Progenitor cell of endocrine pancreas (in vitro differentiated cells): ENCODE measurements at regions not wholly inside any gene's neighbourhood (a gene's known extent, or its start where the extent isn't known, plus 50 kb on each side); places are given as distances from the start of the nearest gene placed in this dataset.

ENCODE experiments used
- DNase-seq: peaks from one replicate; pipeline ENCODE4 v3.0.0; 2021; ENCODE audit warnings: low spot score; ENCODE audit not compliant: unreplicated experiment
- H3K27ac Mint-ChIP-seq: 2 replicates; pipeline ENCODE4 v1.8.0; 2021; ENCODE audit warnings: mild to moderate bottlenecking, moderate library complexity, mixed read lengths
- H3K27me3 Mint-ChIP-seq: 2 replicates; pipeline ENCODE4 v1.8.0; 2021; ENCODE audit warnings: mixed read lengths
- H3K36me3 Mint-ChIP-seq: 2 replicates; pipeline ENCODE4 v1.8.0; 2022; ENCODE audit warnings: mixed read lengths; ENCODE audit not compliant: insufficient read depth
- H3K4me1 Mint-ChIP-seq: 2 replicates; pipeline ENCODE4 v1.8.0; 2021; ENCODE audit warnings: low read depth, mixed read lengths
- H3K4me3 Mint-ChIP-seq: 2 replicates; pipeline ENCODE4 v1.8.0; 2021; ENCODE audit warnings: low read depth, mild to moderate bottlenecking, moderate library complexity, mixed read lengths
- H3K9me3 Mint-ChIP-seq: 2 replicates; pipeline ENCODE4 v1.8.0; 2021; ENCODE audit warnings: low read depth, mixed read lengths
- TF ChIP-seq, protein P1 (sequence below): fragments of 200-600 bp; sonication (generic); IDR thresholded peaks from one replicate; pipeline ENCODE4 v1.5.0; 2021; ENCODE audit warnings: antibody characterized with exemption, mild to moderate bottlenecking; ENCODE audit not compliant: unreplicated experiment

- TF ChIP-seq, protein P1, sequence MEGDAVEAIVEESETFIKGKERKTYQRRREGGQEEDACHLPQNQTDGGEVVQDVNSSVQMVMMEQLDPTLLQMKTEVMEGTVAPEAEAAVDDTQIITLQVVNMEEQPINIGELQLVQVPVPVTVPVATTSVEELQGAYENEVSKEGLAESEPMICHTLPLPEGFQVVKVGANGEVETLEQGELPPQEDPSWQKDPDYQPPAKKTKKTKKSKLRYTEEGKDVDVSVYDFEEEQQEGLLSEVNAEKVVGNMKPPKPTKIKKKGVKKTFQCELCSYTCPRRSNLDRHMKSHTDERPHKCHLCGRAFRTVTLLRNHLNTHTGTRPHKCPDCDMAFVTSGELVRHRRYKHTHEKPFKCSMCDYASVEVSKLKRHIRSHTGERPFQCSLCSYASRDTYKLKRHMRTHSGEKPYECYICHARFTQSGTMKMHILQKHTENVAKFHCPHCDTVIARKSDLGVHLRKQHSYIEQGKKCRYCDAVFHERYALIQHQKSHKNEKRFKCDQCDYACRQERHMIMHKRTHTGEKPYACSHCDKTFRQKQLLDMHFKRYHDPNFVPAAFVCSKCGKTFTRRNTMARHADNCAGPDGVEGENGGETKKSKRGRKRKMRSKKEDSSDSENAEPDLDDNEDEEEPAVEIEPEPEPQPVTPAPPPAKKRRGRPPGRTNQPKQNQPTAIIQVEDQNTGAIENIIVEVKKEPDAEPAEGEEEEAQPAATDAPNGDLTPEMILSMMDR, result no peak
- DNase-seq, result no peak
- Mint-ChIP-seq H3K36me3 (no peaks in the 10 kb centered on the region), H3K27me3 (no peaks in the 10 kb centered on the region), H3K9me3 (peaks cover 9% of the 10 kb centered on the region), H3K4me3 (no peak overlapping the region), H3K4me1 (peaks cover 4% of the 10 kb centered on the region), H3K27ac (no peak overlapping the region)
These were observed 268.7 kb downstream of the TBL1XR1 start for GRCh38 chr3:176928582-176928931.

- H3K4me1 Mint-ChIP-seq, result peaks cover 4% of the 10 kb centered on the region
- H3K36me3 Mint-ChIP-seq, result peaks cover 1% of the 10 kb centered on the region
- no peak for DNase-seq
- H3K9me3 Mint-ChIP-seq, result peaks cover 7% of the 10 kb centered on the region
- no peaks in the 10 kb centered on the region for H3K27me3 Mint-ChIP-seq
- no peak overlapping the region for H3K27ac Mint-ChIP-seq
- H3K4me3 Mint-ChIP-seq, result no peak overlapping the region
- TF ChIP-seq, protein P1, result no peak
These were observed 269.3 kb downstream of the TBL1XR1 start for GRCh38 chr3:176927706-176928581.

GRCh38 chr3:176927280-176927679, 270.0 kb downstream of the TBL1XR1 start:
- H3K4me3 Mint-ChIP-seq, result no peak overlapping the region

GRCh38 chr3:176926688-176927087, 270.6 kb downstream of the TBL1XR1 start:
- peaks cover 1% of the 10 kb centered on the region for H3K36me3 Mint-ChIP-seq
- TF ChIP-seq, protein P1, result no peak
- no peak for DNase-seq
- H3K9me3 Mint-ChIP-seq, result peaks cover 10% of the 10 kb centered on the region
- no peak overlapping the region for H3K4me3 Mint-ChIP-seq
- H3K27ac Mint-ChIP-seq, result no peak overlapping the region
- peaks cover 6% of the 10 kb centered on the region for H3K4me1 Mint-ChIP-seq
- no peaks in the 10 kb centered on the region for H3K27me3 Mint-ChIP-seq

More at GRCh38 chr3:176927280-176927679, 270.0 kb downstream of the TBL1XR1 start:
- Mint-ChIP-seq H3K27me3 (no peaks in the 10 kb centered on the region), H3K4me1 (peaks cover 4% of the 10 kb centered on the region), H3K9me3 (peaks cover 10% of the 10 kb centered on the region), H3K36me3 (peaks cover 1% of the 10 kb centered on the region), H3K27ac (no peak overlapping the region)
- DNase-seq, result no peak
- TF ChIP-seq, protein P1, result no peak

DNA sequence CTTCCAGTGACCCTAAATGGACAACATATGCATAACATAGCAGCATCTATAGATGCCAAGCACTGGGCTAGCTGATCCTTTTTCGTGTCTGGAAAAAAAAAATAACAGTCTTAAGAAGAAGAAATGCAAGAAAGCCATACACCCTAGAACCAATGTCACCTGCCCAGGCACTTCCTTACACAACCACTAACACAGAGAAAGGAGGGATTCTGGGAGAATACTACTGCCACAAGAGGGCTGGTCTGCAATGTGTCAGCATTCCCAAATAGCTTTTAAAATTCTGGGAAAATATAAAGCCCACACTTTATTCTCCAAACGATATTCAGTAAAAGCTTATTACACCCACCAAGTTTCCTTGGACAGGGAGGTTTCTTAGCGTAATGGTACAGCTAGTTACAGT, 271.2 kb downstream of the TBL1XR1 start:
- Mint-ChIP-seq H3K4me3 (no peak overlapping the region), H3K36me3 (peaks cover 1% of the 10 kb centered on the region), H3K27me3 (no peaks in the 10 kb centered on the region), H3K9me3 (peaks cover 10% of the 10 kb centered on the region), H3K27ac (no peak overlapping the region), H3K4me1 (peaks cover 7% of the 10 kb centered on the region)
- DNase-seq, result no peak
- TF ChIP-seq, protein P1, result no peak
